Caco-2 (cell line): ENCODE measurements at regions not wholly inside any gene's neighbourhood (a gene's known extent, or its start where the extent isn't known, plus 50 kb on each side); places are given as distances from the start of the nearest gene placed in this dataset.

Source experiments
- BruUV-seq: library from RNA; stranded (reverse); fragments of 400-500 nt; replicated peaks from 2 replicates; lab custom pipeline; 2021; lab: Mats Ljungman, UMichigan
- CTCF ChIA-PET: fragments of 300-600 bp; sonication (Branson Sonifier 250); formaldehyde crosslinking; loops from one replicate; lab custom pipeline; 2022; ENCODE audit warnings: antibody characterized with exemption; lab: Charles Lee
- POLR2A ChIA-PET: fragments of 300-600 bp; sonication (Branson Sonifier 250); formaldehyde crosslinking; loops from one replicate; lab custom pipeline; 2022; ENCODE audit warnings: antibody characterized with exemption; lab: Charles Lee
- DNase-seq, 2 experiments: peaks; one replicate each; pipeline versions ENCODE4 v3.0.0 to v3.0.0-alpha.2; 2020 to 2022
- H3K27me3 ChIP-seq: replicated peaks from 2 replicates; pipeline ENCODE4 v1.6.0; 2011; ENCODE audit warnings: low read length; ENCODE audit not compliant: control insufficient read depth, insufficient read depth
- H3K36me3 ChIP-seq: 2 replicates; pipeline ENCODE4 v1.5.1; 2011; ENCODE audit warnings: low read length; ENCODE audit not compliant: control insufficient read depth, insufficient read depth
- H3K4me1 ChIP-seq: fragments of 250-450 bp; sonication (Bioruptor Pico); 2 replicates; pipeline ENCODE4 v1.5.1; 2020; ENCODE audit warnings: mild to moderate bottlenecking
- H3K4me3 ChIP-seq: 2 replicates; pipeline ENCODE4 v1.5.1; 2011; ENCODE audit warnings: low read depth, mild to moderate bottlenecking, control low read depth, low read length
- H3K9me3 ChIP-seq: fragments of 250-450 bp; sonication (Bioruptor Pico); 2 replicates; pipeline ENCODE4 v1.5.1; 2020; ENCODE audit warnings: mild to moderate bottlenecking, moderate library complexity
- H3K27ac Mint-ChIP-seq: one replicate; pipeline ENCODE4 v1.8.0; 2022; ENCODE audit warnings: mixed read lengths; ENCODE audit not compliant: unreplicated experiment
- H3K27me3 Mint-ChIP-seq: one replicate; pipeline ENCODE4 v1.8.0; 2022; ENCODE audit warnings: mixed read lengths; ENCODE audit not compliant: insufficient read depth, unreplicated experiment
- H3K36me3 Mint-ChIP-seq: one replicate; pipeline ENCODE4 v1.8.0; 2022; ENCODE audit warnings: mild to moderate bottlenecking, mixed read lengths; ENCODE audit not compliant: insufficient read depth, unreplicated experiment
- H3K4me1 Mint-ChIP-seq: one replicate; pipeline ENCODE4 v1.8.0; 2022; ENCODE audit warnings: low read depth, mixed read lengths; ENCODE audit not compliant: unreplicated experiment
- H3K4me3 Mint-ChIP-seq: one replicate; pipeline ENCODE4 v1.8.0; 2022; ENCODE audit warnings: mild to moderate bottlenecking, moderate library complexity, mixed read lengths; ENCODE audit not compliant: unreplicated experiment
- H3K9me3 Mint-ChIP-seq: one replicate; pipeline ENCODE4 v1.8.0; 2022; ENCODE audit warnings: mixed read lengths; ENCODE audit not compliant: unreplicated experiment
- CTCF ChIP-seq, 2 experiments: fragments of 200-600 bp in 1 of 2; IDR thresholded peaks; 1 replicate in 1 of 2; 2 replicates in 1 of 2; pipeline versions ENCODE4 v1.5.1 to v1.8.0; 2011 to 2022; ENCODE audit warnings: antibody characterized with exemption in 1 of 2, control low read depth in 1 of 2, inconsistent platforms in 1 of 2, low read depth in 1 of 2, low read length in 1 of 2, mild to moderate bottlenecking in 1 of 2, moderate library complexity in 1 of 2; ENCODE audit not compliant: insufficient read depth in 1 of 2, severe bottlenecking in 1 of 2, unreplicated experiment in 1 of 2
- intact Hi-C: fragments of 100-400 bp; cut with micrococcal nuclease; formaldehyde crosslinking; loops from one replicate; pipeline ENCODE4 v1.10.0; 2022; ENCODE audit not compliant: unreplicated experiment

GRCh38 chr5:135721548-135722090 lies 112.8 kb upstream of the SLC25A48 start:
- H3K9me3 Mint-ChIP-seq: no peaks in the 10 kb centered on the region
- no TSS peak for BruUV-seq
- no peak overlapping the region for H3K27ac Mint-ChIP-seq
- DNase-seq: no peak
- no peaks in the 10 kb centered on the region for H3K4me1 Mint-ChIP-seq
- H3K4me3 Mint-ChIP-seq: no peak overlapping the region
- Histone ChIP-seq H3K4me1 (no peaks in the 10 kb centered on the region), H3K9me3 (no peaks in the 10 kb centered on the region), H3K36me3 (no peaks in the 10 kb centered on the region), H3K27me3 (no peaks in the 10 kb centered on the region), H3K4me3 (no peak overlapping the region)
- CTCF ChIA-PET: no interaction called here
- POLR2A ChIA-PET: no interaction called here
- intact Hi-C loops: no loop called here
- no peak for TF ChIP-seq CTCF (IDR thresholded peaks at IDR 0.05; ENCODE audit: insufficient read depth in 1 of 2, low read depth in 1 of 2, low read length in 1 of 2, severe bottlenecking in 1 of 2, unreplicated experiment in 1 of 2)
- H3K36me3 Mint-ChIP-seq: no peaks in the 10 kb centered on the region
- H3K27me3 Mint-ChIP-seq: peaks cover 5% of the 10 kb centered on the region

- Mint-ChIP-seq H3K36me3 (no peaks in the 10 kb centered on the region), H3K27me3 (peaks cover 5% of the 10 kb centered on the region), H3K9me3 (no peaks in the 10 kb centered on the region), H3K4me3 (no peak overlapping the region), H3K27ac (no peak overlapping the region), H3K4me1 (no peaks in the 10 kb centered on the region)
- intact Hi-C loops: no loop called here
- Histone ChIP-seq H3K27me3 (no peaks in the 10 kb centered on the region), H3K36me3 (no peaks in the 10 kb centered on the region), H3K4me3 (no peak overlapping the region), H3K9me3 (no peaks in the 10 kb centered on the region), H3K4me1 (no peaks in the 10 kb centered on the region)
- BruUV-seq: no TSS peak
- POLR2A ChIA-PET: no interaction called here
- no peak for DNase-seq
- TF ChIP-seq CTCF (IDR thresholded peaks at IDR 0.05; ENCODE audit: insufficient read depth in 1 of 2, low read depth in 1 of 2, low read length in 1 of 2, severe bottlenecking in 1 of 2, unreplicated experiment in 1 of 2): no peak
- CTCF ChIA-PET: no interaction called here
Measured at GRCh38 chr5:135720191-135720590, 114.3 kb upstream of the SLC25A48 start.

- no peaks in the 10 kb centered on the region for H3K27me3 ChIP-seq
- BruUV-seq: no TSS peak
- Mint-ChIP-seq H3K4me3 (no peak overlapping the region), H3K4me1 (peaks cover 5% of the 10 kb centered on the region), H3K36me3 (no peaks in the 10 kb centered on the region), H3K9me3 (no peaks in the 10 kb centered on the region), H3K27me3 (peaks cover 9% of the 10 kb centered on the region), H3K27ac (no peak overlapping the region)
- ChIA-PET POLR2A (no interaction called here), CTCF (interaction anchor here (0.8 kb wide), 1 partner anchor 159 kb away, joined by 3 read pairs; no protein-coding TSS in a partner anchor)
- DNase-seq: no peak
- H3K4me3 ChIP-seq: no peak overlapping the region
- H3K9me3 ChIP-seq: no peaks in the 10 kb centered on the region
- TF ChIP-seq CTCF (IDR thresholded peaks at IDR 0.05; ENCODE audit: insufficient read depth in 1 of 2, low read depth in 1 of 2, low read length in 1 of 2, severe bottlenecking in 1 of 2, unreplicated experiment in 1 of 2): no peak
- H3K4me1 ChIP-seq: no peaks in the 10 kb centered on the region
- intact Hi-C loops: no loop called here
- H3K36me3 ChIP-seq: no peaks in the 10 kb centered on the region
Measured at GRCh38 chr5:135719428-135720063, 114.9 kb upstream of the SLC25A48 start.
